SK-N-SH treated with all-trans-retinoic acid at 6 μM for 48 hours (cell line): ENCODE measurements at regions not wholly inside any gene's neighbourhood (a gene's known extent, or its start where the extent isn't known, plus 50 kb on each side); places are given as distances from the start of the nearest gene placed in this dataset.

ENCODE experiments used
- ATAC-seq: fragments of 200-7000 bp; cut with Tn5 transposase; 3 replicates; pipeline ENCODE4 v1.9.1; 2020; ENCODE audit warnings: mild to moderate bottlenecking, moderate library complexity
- ARNTL ChIP-seq: fragments of 450-650 bp; formaldehyde crosslinking; IDR thresholded peaks from 2 replicates; pipeline ENCODE4 v1.5.0; 2020; ENCODE audit warnings: low read depth, mild to moderate bottlenecking, moderate library complexity, borderline replicate concordance
- CREB5 ChIP-seq: fragments of 250-450 bp; sonication (Bioruptor Pico); IDR thresholded peaks from 2 replicates; pipeline ENCODE4 v1.5.1; 2020; ENCODE audit warnings: low read depth, mild to moderate bottlenecking, moderate library complexity
- CSDC2 ChIP-seq: fragments of 250-450 bp; sonication (Bioruptor Pico); IDR thresholded peaks from 2 replicates; pipeline ENCODE4 v1.5.0; 2020; ENCODE audit warnings: mild to moderate bottlenecking, moderate library complexity
- CSRNP3 ChIP-seq: fragments of 250-450 bp; sonication (Bioruptor Pico); IDR thresholded peaks from 2 replicates; pipeline ENCODE4 v1.5.1; 2021; ENCODE audit warnings: mild to moderate bottlenecking, moderate library complexity
- ESRRG ChIP-seq: fragments of 250-450 bp; sonication (Bioruptor Pico); IDR thresholded peaks from 2 replicates; pipeline ENCODE4 v1.6.1; 2021; ENCODE audit warnings: mild to moderate bottlenecking
- ISL1 ChIP-seq: fragments of 250-450 bp; sonication (Bioruptor Pico); IDR thresholded peaks from 2 replicates; pipeline ENCODE4 v2.1.2; 2022; ENCODE audit warnings: mild to moderate bottlenecking, moderate library complexity
- OSR1 ChIP-seq: fragments of 250-450 bp; sonication (Bioruptor Pico); IDR thresholded peaks from 2 replicates; pipeline ENCODE4 v1.8.0; 2022; ENCODE audit warnings: moderate library complexity, mild to moderate bottlenecking, inconsistent platforms
- PATZ1 ChIP-seq: fragments of 250-450 bp; sonication (Bioruptor Pico); IDR thresholded peaks from 2 replicates; pipeline ENCODE4 v1.8.0; 2020; ENCODE audit warnings: mild to moderate bottlenecking, moderate library complexity, borderline replicate concordance
- POU6F1 ChIP-seq: fragments of 250-450 bp; sonication (Bioruptor Pico); IDR thresholded peaks from 2 replicates; pipeline ENCODE4 v1.8.0; 2021; ENCODE audit warnings: low read depth, mild to moderate bottlenecking, moderate library complexity, borderline replicate concordance
- PPARA ChIP-seq: fragments of 250-450 bp; sonication (Bioruptor Pico); IDR thresholded peaks from 2 replicates; pipeline ENCODE4 v1.5.0; 2020; ENCODE audit warnings: mild to moderate bottlenecking, borderline replicate concordance
- RARB ChIP-seq: fragments of 250-450 bp; sonication (Bioruptor Pico); IDR thresholded peaks from 2 replicates; pipeline ENCODE4 v1.8.0; 2021; ENCODE audit warnings: mild to moderate bottlenecking, moderate library complexity
- TCF4 ChIP-seq: fragments of 250-450 bp; sonication (Bioruptor Pico); IDR thresholded peaks from 2 replicates; pipeline ENCODE4 v1.8.0; 2021; ENCODE audit warnings: mild to moderate bottlenecking, moderate library complexity, borderline replicate concordance
- TOX ChIP-seq: fragments of 250-450 bp; sonication (Bioruptor Pico); IDR thresholded peaks from 2 replicates; pipeline ENCODE4 v1.8.0; 2021; ENCODE audit warnings: mild to moderate bottlenecking, moderate library complexity, borderline replicate concordance
- TSHZ2 ChIP-seq: fragments of 250-450 bp; sonication (Bioruptor Pico); IDR thresholded peaks from 2 replicates; pipeline ENCODE4 v1.5.0; 2020; ENCODE audit warnings: mild to moderate bottlenecking, moderate library complexity
- ZC3H10 ChIP-seq: fragments of 250-450 bp; sonication (Bioruptor Pico); IDR thresholded peaks from 2 replicates; pipeline ENCODE4 v1.5.1; 2021; ENCODE audit warnings: mild to moderate bottlenecking, moderate library complexity
- ZFP3 ChIP-seq: fragments of 250-450 bp; sonication (Bioruptor Pico); IDR thresholded peaks from 2 replicates; pipeline ENCODE4 v1.5.0; 2020; ENCODE audit warnings: mild to moderate bottlenecking, moderate library complexity
- ZFP30 ChIP-seq: fragments of 450-650 bp; formaldehyde crosslinking; IDR thresholded peaks from 2 replicates; pipeline ENCODE4 v1.5.0; 2022; ENCODE audit warnings: mild to moderate bottlenecking, moderate library complexity
- ZNF565 ChIP-seq: fragments of 450-650 bp; formaldehyde crosslinking; conservative IDR thresholded peaks from 2 replicates; pipeline ENCODE4 v1.5.0; 2020; ENCODE audit warnings: low read depth, mild to moderate bottlenecking, moderate library complexity
- ZNF70 ChIP-seq: fragments of 450-650 bp; formaldehyde crosslinking; IDR thresholded peaks from 2 replicates; pipeline ENCODE4 v1.5.0; 2020; ENCODE audit warnings: mild to moderate bottlenecking, moderate library complexity
- ZNF8 ChIP-seq: fragments of 450-650 bp; formaldehyde crosslinking; IDR thresholded peaks from 2 replicates; pipeline ENCODE4 v1.5.0; 2020; ENCODE audit warnings: mild to moderate bottlenecking, moderate library complexity

- TF ChIP-seq POU6F1, result no peak
- no peak for TF ChIP-seq OSR1 (CRISPR knock-in tag)
- no peak for TF ChIP-seq TOX
- no peak for TF ChIP-seq CSDC2 (CRISPR knock-in tag)
- ATAC-seq, result no peak
These were observed 58.1 kb downstream of the GGTLC2 start for GRCh38 chr22:22702237-22703202.

- TF ChIP-seq ISL1 (CRISPR knock-in tag), result no peak
- TF ChIP-seq ARNTL (CRISPR knock-in tag), result no peak
- no peak for TF ChIP-seq TCF4
- ATAC-seq, result no peak
These were observed 58.8 kb downstream of the GGTLC2 start for GRCh38 chr22:22703203-22703570.

GRCh38 chr22:22703715-22704114, 59.3 kb downstream of the GGTLC2 start:
- ATAC-seq, result no peak
- TF ChIP-seq TOX (no peak), ZNF565 (CRISPR knock-in tag) (no peak), ZFP3 (CRISPR knock-in tag) (no peak), ESRRG (CRISPR knock-in tag) (no peak), ZNF8 (CRISPR knock-in tag) (no peak), ISL1 (CRISPR knock-in tag) (no peak), ZNF70 (CRISPR knock-in tag) (no peak), PPARA (CRISPR knock-in tag) (no peak), OSR1 (CRISPR knock-in tag) (no peak), RARB (CRISPR knock-in tag) (no peak), CREB5 (CRISPR knock-in tag) (no peak)

GRCh38 chr22:22704156-22704946, 59.9 kb downstream of the GGTLC2 start:
- no peak for ATAC-seq
- TF ChIP-seq RARB (CRISPR knock-in tag), result no peak
- TF ChIP-seq ARNTL (CRISPR knock-in tag), result no peak
- no peak for TF ChIP-seq TCF4
- no peak for TF ChIP-seq ZNF8 (CRISPR knock-in tag)
- TF ChIP-seq OSR1 (CRISPR knock-in tag), result no peak
- no peak for TF ChIP-seq ZFP30
- no peak for TF ChIP-seq ISL1 (CRISPR knock-in tag)
- TF ChIP-seq, all 23 proteins: peak for 0

GRCh38 chr22:22705328-22706100, 61.1 kb downstream of the GGTLC2 start:
- no peak for ATAC-seq
- no peak for TF ChIP-seq ARNTL (CRISPR knock-in tag)
- TF ChIP-seq PPARA (CRISPR knock-in tag), result no peak
- no peak for TF ChIP-seq ZC3H10 (CRISPR knock-in tag)
- no peak for TF ChIP-seq TOX
- no peak for TF ChIP-seq CSRNP3 (CRISPR knock-in tag)
- no peak for TF ChIP-seq TSHZ2 (CRISPR knock-in tag)
- no peak for TF ChIP-seq PATZ1 (CRISPR knock-in tag)
- no peak for TF ChIP-seq RARB (CRISPR knock-in tag)
- no peak for TF ChIP-seq ISL1 (CRISPR knock-in tag)
- no peak for TF ChIP-seq ZNF8 (CRISPR knock-in tag)
- no peak for TF ChIP-seq ZFP3 (CRISPR knock-in tag)
